ENCODE measurements at regions not wholly inside any gene's neighbourhood (a gene's known extent, or its start where the extent isn't known, plus 50 kb on each side); places are given as distances from the start of the nearest gene placed in this dataset.
"Not testable (repeated sequence)": the region's sequence is repeated elsewhere in the genome, so short reads cannot be mapped to it uniquely, and the experiment has no call there.

DNA sequence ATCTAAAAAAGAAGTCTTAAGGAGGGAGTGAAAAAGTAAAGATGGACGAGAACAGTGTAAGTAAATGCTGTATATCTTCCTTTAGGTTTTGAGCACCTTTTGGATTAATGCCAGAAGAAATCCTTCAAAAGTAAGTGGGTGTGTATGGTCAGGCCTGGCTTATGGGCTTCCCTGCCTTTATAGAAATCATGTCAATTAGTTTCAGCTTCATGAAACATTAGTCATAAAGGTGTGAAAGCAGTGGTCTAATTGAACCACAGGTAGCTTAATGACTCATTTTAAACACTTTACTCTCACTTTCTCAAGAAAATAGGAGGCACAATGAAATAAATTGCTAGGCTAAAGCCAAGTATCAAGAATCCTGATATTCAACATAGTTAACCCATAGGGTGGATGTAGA, 467.4 kb upstream of the DPPA4 start:
- no peak for DNase-seq (ENCODE audit: low read depth)

GRCh38 chr3:109806929-109807328, 469.6 kb upstream of the DPPA4 start:
- peak; percentile 4 for DNase-seq (ENCODE audit: low read depth)

DNA sequence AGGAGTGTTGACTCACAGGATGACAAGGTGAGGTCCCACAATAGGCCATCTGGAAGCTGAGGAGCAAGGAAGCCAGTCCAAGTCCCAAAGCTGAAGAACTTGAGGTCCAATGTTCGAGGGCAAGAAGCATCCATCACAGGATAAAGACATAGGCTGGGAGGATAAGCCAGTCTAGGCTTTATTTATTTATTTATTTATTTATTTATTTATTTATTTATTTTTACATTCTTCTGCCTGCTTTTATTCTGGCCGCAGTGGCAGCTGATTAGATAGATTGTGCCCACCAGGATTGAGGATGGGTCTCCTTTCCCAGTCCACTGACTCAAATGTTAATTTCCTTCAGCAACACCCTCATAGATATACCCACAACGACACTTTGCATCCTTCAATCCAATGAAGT, 472.2 kb upstream of the DPPA4 start:
- no peak for DNase-seq (ENCODE audit: low read depth)

DNA sequence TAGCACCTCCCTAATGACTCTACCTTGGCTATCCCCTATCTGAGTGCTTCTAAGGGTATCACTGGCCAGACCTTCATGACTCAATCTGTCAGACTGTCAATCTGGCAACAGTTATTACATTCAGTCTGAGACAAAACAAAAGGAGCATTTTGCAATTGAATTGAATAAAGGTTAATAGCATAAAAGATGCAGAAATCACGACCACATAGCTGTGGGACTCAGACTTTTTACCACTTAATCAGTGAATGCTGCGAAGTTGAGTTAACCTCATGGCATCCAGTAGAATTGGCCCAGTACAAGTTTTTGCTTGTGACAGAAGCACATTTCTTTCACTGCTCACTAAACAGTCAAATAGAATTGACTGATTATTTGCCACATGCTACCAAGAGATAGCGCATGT, 480.7 kb upstream of the DPPA4 start:
- DNase-seq (ENCODE audit: low read depth): no peak

GRCh38 chr3:109819734-109820133, 482.4 kb upstream of the DPPA4 start:
- no peak for DNase-seq (ENCODE audit: low read depth)

GRCh38 chr3:109825971-109826810, 488.8 kb upstream of the DPPA4 start:
- DNase-seq (ENCODE audit: low read depth): no peak

DNA sequence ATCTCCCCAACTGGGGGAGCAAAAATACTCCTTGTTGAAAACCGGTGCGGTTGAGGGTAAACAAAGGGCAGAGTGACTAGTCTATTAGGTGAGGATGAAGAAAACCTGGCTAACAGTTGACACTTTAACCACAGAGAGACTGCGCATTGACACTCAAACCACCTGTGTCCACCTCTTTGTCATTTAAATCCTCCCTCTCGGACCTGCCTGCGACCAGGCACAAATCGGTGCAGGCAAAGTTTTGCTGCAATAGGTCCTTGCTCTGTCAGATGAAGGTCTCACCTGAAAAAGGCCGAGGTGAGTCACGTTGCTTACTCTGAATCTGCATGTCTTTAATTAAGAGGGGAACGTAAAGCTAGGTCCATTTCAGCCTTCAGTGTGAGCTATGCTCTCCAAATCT, 494.1 kb upstream of the DPPA4 start:
- no peak for DNase-seq (ENCODE audit: low read depth)

GRCh38 chr3:109835958-109836357, 498.6 kb upstream of the DPPA4 start:
- no peak for DNase-seq (ENCODE audit: low read depth)

- DNase-seq (ENCODE audit: low read depth): no peak
Observed at GRCh38 chr3:109851854-109852253, 514.5 kb upstream of the DPPA4 start.

- DNase-seq (ENCODE audit: low read depth): no peak
Observed at GRCh38 chr3:109852283-109852682, 514.9 kb upstream of the DPPA4 start.

GRCh38 chr3:109853077-109853731, 515.9 kb upstream of the DPPA4 start:
- DNase-seq (ENCODE audit: low read depth): no peak

GRCh38 chr3:109863701-109864100, 526.4 kb upstream of the DPPA4 start:
- DNase-seq (ENCODE audit: low read depth): no peak

DNA sequence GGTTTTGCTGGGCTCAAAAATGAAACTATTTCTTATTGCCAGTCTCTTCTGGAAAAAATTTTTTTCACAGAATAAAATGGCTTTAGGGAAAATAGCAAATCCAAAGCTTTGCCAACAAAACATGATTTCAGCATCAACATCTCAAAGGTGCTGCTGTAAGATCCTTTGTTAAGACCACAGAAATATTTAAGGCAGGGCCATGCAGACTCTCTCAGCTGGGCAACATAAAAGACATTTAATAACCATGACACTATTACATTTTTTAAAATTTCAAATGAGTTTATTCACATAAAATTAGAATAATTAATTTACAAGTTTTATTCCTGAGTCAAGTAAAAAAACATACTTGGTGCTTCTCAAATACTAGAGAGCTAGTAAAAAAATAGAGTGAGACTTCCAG, 527.1 kb upstream of the DPPA4 start:
- DNase-seq (ENCODE audit: low read depth): no peak

GRCh38 chr3:109869586-109869985, 532.2 kb upstream of the DPPA4 start:
- no peak for DNase-seq (ENCODE audit: low read depth)

- DNase-seq (ENCODE audit: low read depth): no peak
Observed at GRCh38 chr3:109874896-109875708, 537.8 kb upstream of the DPPA4 start.

GRCh38 chr3:109877616-109878015, 540.3 kb upstream of the DPPA4 start:
- not testable (repeated sequence) for DNase-seq (ENCODE audit: low read depth)

DNA sequence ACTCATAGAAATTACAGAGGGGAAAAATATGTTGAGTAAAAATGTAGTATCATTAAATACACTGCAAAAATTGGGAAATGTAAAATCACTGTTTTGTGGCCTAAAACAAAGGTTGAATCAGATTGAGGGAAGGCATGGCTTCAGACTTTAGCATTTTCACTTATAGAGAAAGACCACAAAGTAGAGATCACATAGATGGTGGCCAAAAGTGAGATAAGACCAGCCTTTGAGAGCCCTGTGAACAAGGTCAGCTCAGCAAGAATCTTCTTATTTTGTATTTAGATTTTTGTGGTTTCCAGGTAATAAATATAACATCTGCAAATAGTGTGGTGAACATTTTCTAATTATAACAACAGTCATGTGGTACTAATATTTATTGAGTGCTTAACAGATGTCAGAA, 544.8 kb upstream of the DPPA4 start:
- DNase-seq (ENCODE audit: low read depth): no peak

- no peak for DNase-seq (ENCODE audit: low read depth)
Observed at GRCh38 chr3:109887293-109887692, 549.9 kb upstream of the DPPA4 start.

- no peak for DNase-seq (ENCODE audit: low read depth)
Observed at GRCh38 chr3:109888026-109888425, 550.7 kb upstream of the DPPA4 start.

- DNase-seq (ENCODE audit: low read depth): no peak
Observed at GRCh38 chr3:109897734-109898133, 560.4 kb upstream of the DPPA4 start.

DNA sequence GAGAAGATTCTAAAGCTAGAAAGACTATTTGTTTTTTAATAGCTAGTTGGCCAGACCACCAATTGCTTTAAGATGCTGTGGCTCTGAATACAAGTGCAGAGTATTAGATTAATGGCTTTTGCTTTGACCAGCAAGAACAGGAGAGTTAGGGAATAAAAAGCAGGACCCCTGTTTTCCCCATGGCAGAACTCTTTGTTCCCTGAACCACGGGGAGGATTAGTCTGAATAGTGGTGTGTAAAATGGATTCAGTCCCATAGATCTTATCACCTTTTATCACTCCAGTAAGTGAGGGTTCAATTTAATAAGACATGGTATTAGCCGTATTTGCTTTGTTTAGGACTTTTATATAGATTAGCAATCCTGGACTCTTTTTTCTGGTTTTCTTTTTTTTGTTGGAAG, 562.6 kb upstream of the DPPA4 start:
- DNase-seq (ENCODE audit: low read depth): no peak

DNA sequence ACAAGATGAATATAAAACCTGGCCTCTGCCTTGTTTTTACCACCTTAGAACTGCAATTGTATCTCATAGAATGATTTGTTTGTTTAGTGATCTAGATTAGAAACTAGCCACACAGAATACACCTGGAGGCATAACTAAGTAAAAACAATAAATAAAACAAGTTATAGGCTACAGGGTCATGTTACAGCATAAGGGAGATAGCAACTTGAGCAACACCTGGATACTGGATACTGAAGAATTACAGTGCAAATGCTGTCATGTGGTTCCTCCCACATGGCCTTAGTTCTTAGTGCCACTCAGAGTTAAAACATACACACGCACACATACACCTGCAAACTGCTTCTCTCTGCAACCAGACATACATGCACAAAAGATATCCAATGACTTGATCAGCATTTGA, 563.4 kb upstream of the DPPA4 start:
- DNase-seq (ENCODE audit: low read depth): no peak

GRCh38 chr3:109902549-109902948, 565.2 kb upstream of the DPPA4 start:
- DNase-seq (ENCODE audit: low read depth): no peak

Measured in stimulated activated CD8-positive, alpha-beta memory T cell treated with anti-CD3 and anti-CD28 coated beads, Interleukin-15, amount 100 ng/mL, for 1 hour (primary cell).